Caco-2 (cell line): ENCODE measurements at regions not wholly inside any gene's neighbourhood (a gene's known extent, or its start where the extent isn't known, plus 50 kb on each side); places are given as distances from the start of the nearest gene placed in this dataset.
A peak's percentile ranks its signal among the peaks of the same experiment; 100 is the strongest.

Experiments used
- BruUV-seq: library from RNA; stranded (reverse); fragments of 400-500 nt; replicated peaks from 2 replicates; lab custom pipeline; 2021; lab: Mats Ljungman, UMichigan
- CTCF ChIA-PET: fragments of 300-600 bp; sonication (Branson Sonifier 250); formaldehyde crosslinking; loops from one replicate; lab custom pipeline; 2022; ENCODE audit warnings: antibody characterized with exemption; lab: Charles Lee
- POLR2A ChIA-PET: fragments of 300-600 bp; sonication (Branson Sonifier 250); formaldehyde crosslinking; loops from one replicate; lab custom pipeline; 2022; ENCODE audit warnings: antibody characterized with exemption; lab: Charles Lee
- DNase-seq, 2 experiments: peaks; one replicate each; pipeline versions ENCODE4 v3.0.0 to v3.0.0-alpha.2; 2020 to 2022
- H3K27me3 ChIP-seq: replicated peaks from 2 replicates; pipeline ENCODE4 v1.6.0; 2011; ENCODE audit warnings: low read length; ENCODE audit not compliant: control insufficient read depth, insufficient read depth
- H3K36me3 ChIP-seq: 2 replicates; pipeline ENCODE4 v1.5.1; 2011; ENCODE audit warnings: low read length; ENCODE audit not compliant: control insufficient read depth, insufficient read depth
- H3K4me1 ChIP-seq: fragments of 250-450 bp; sonication (Bioruptor Pico); 2 replicates; pipeline ENCODE4 v1.5.1; 2020; ENCODE audit warnings: mild to moderate bottlenecking
- H3K4me3 ChIP-seq: 2 replicates; pipeline ENCODE4 v1.5.1; 2011; ENCODE audit warnings: low read depth, mild to moderate bottlenecking, control low read depth, low read length
- H3K9me3 ChIP-seq: fragments of 250-450 bp; sonication (Bioruptor Pico); 2 replicates; pipeline ENCODE4 v1.5.1; 2020; ENCODE audit warnings: mild to moderate bottlenecking, moderate library complexity
- H3K27ac Mint-ChIP-seq: one replicate; pipeline ENCODE4 v1.8.0; 2022; ENCODE audit warnings: mixed read lengths; ENCODE audit not compliant: unreplicated experiment
- H3K27me3 Mint-ChIP-seq: one replicate; pipeline ENCODE4 v1.8.0; 2022; ENCODE audit warnings: mixed read lengths; ENCODE audit not compliant: insufficient read depth, unreplicated experiment
- H3K36me3 Mint-ChIP-seq: one replicate; pipeline ENCODE4 v1.8.0; 2022; ENCODE audit warnings: mild to moderate bottlenecking, mixed read lengths; ENCODE audit not compliant: insufficient read depth, unreplicated experiment
- H3K4me1 Mint-ChIP-seq: one replicate; pipeline ENCODE4 v1.8.0; 2022; ENCODE audit warnings: low read depth, mixed read lengths; ENCODE audit not compliant: unreplicated experiment
- H3K4me3 Mint-ChIP-seq: one replicate; pipeline ENCODE4 v1.8.0; 2022; ENCODE audit warnings: mild to moderate bottlenecking, moderate library complexity, mixed read lengths; ENCODE audit not compliant: unreplicated experiment
- H3K9me3 Mint-ChIP-seq: one replicate; pipeline ENCODE4 v1.8.0; 2022; ENCODE audit warnings: mixed read lengths; ENCODE audit not compliant: unreplicated experiment
- intact Hi-C: fragments of 100-400 bp; cut with micrococcal nuclease; formaldehyde crosslinking; loops from one replicate; pipeline ENCODE4 v1.10.0; 2022; ENCODE audit not compliant: unreplicated experiment
- TF ChIP-seq, protein P1 (sequence below), 2 experiments: fragments of 200-600 bp in 1 of 2; IDR thresholded peaks; 1 replicate in 1 of 2; 2 replicates in 1 of 2; pipeline versions ENCODE4 v1.5.1 to v1.8.0; 2011 to 2022; ENCODE audit warnings: antibody characterized with exemption in 1 of 2, control low read depth in 1 of 2, inconsistent platforms in 1 of 2, low read depth in 1 of 2, low read length in 1 of 2, mild to moderate bottlenecking in 1 of 2, moderate library complexity in 1 of 2; ENCODE audit not compliant: insufficient read depth in 1 of 2, severe bottlenecking in 1 of 2, unreplicated experiment in 1 of 2

DNA sequence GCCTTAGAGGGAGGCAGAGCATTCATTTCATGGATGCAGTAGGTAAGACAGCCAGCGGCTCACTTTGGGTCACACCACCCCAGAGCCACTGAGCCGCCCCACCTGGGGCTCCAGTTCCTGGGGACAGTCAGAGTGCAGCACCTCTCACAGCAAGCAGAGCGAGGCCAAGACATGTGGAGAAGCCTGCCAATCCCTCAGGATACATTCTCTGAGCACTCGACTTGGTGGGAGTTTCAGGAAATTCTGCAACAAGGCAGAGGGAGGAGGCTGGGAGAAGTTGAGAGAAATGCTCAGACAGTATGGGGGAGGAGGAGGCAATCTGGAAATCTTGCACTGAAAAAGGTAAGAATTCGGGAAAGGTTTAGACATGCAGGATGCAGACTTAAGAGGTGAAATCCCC is 60.8 kb upstream of the WLS start:
- TF ChIP-seq, protein P1, sequence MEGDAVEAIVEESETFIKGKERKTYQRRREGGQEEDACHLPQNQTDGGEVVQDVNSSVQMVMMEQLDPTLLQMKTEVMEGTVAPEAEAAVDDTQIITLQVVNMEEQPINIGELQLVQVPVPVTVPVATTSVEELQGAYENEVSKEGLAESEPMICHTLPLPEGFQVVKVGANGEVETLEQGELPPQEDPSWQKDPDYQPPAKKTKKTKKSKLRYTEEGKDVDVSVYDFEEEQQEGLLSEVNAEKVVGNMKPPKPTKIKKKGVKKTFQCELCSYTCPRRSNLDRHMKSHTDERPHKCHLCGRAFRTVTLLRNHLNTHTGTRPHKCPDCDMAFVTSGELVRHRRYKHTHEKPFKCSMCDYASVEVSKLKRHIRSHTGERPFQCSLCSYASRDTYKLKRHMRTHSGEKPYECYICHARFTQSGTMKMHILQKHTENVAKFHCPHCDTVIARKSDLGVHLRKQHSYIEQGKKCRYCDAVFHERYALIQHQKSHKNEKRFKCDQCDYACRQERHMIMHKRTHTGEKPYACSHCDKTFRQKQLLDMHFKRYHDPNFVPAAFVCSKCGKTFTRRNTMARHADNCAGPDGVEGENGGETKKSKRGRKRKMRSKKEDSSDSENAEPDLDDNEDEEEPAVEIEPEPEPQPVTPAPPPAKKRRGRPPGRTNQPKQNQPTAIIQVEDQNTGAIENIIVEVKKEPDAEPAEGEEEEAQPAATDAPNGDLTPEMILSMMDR (IDR thresholded peaks at IDR 0.05; ENCODE audit: insufficient read depth in 1 of 2, low read depth in 1 of 2, low read length in 1 of 2, severe bottlenecking in 1 of 2, unreplicated experiment in 1 of 2): no peak
- Mint-ChIP-seq H3K4me1 (peaks cover 18% of the 10 kb centered on the region), H3K27ac (no peak overlapping the region), H3K36me3 (no peaks in the 10 kb centered on the region), H3K4me3 (no peak overlapping the region), H3K27me3 (no peaks in the 10 kb centered on the region), H3K9me3 (no peaks in the 10 kb centered on the region)
- CTCF ChIA-PET: no interaction called here
- Histone ChIP-seq H3K9me3 (no peaks in the 10 kb centered on the region), H3K36me3 (no peaks in the 10 kb centered on the region), H3K4me3 (no peak overlapping the region), H3K4me1 (peaks cover 25% of the 10 kb centered on the region), H3K27me3 (no peaks in the 10 kb centered on the region)
- intact Hi-C loops: no loop called here
- no TSS peak for BruUV-seq
- no peak for DNase-seq
- POLR2A ChIA-PET: no interaction called here

DNA sequence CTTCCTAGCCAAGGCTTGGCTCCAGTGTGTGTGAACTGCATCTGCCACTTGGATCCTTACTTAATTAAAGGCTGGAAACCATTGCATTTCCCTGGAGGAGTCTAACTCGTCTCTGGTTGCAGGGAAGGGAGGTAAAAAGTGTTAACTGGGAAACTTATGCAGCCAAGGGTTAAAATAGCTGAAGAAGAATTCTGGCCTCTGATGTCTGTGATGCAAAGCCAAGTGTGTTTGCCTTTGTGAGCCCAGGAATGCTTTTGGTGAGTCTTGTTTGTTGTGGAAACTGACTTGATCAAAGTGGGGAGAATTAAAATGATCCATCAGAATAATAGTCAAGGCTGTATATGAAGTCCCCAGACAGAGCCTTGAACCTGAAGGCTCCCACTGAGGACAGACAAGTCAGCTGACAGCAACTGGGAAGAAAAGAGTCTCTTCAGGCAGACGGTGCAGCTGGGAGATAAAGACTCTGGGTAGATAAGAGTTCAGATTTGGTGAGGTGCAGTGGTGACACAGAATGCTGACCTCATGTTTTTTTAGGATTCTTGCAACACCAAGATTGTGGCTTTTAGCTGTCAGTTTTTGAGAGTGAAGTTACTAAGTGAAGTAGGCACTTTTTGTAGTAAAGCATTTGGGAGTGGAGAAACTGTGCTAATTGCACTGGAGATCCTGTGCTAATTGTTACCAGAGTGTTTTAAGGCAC is 59.5 kb upstream of the WLS start:
- Mint-ChIP-seq H3K4me1 (peaks cover 18% of the 10 kb centered on the region), H3K36me3 (no peaks in the 10 kb centered on the region), H3K4me3 (peak overlapping the region; percentile 24), H3K27me3 (no peaks in the 10 kb centered on the region), H3K27ac (peak overlapping the region; percentile 45), H3K9me3 (no peaks in the 10 kb centered on the region)
- DNase-seq: peak; percentile 29 to 40
- intact Hi-C loops: loop anchor here (2.0 kb wide), 1 partner anchor 51 kb away; no protein-coding TSS in a partner anchor
- POLR2A ChIA-PET: interaction anchor here (0.5 to 0.6 kb wide), 3 partner anchors 44 to 94 kb away, joined by 3 to 8 read pairs (median 3); no protein-coding TSS in a partner anchor
- no peaks in the 10 kb centered on the region for H3K36me3 ChIP-seq
- H3K27me3 ChIP-seq: no peaks in the 10 kb centered on the region
- CTCF ChIA-PET: no interaction called here
- H3K9me3 ChIP-seq: no peaks in the 10 kb centered on the region
- BruUV-seq: no TSS peak
- TF ChIP-seq, protein P1 (IDR thresholded peaks at IDR 0.05; ENCODE audit: insufficient read depth in 1 of 2, low read depth in 1 of 2, low read length in 1 of 2, severe bottlenecking in 1 of 2, unreplicated experiment in 1 of 2): no peak
- H3K4me3 ChIP-seq: no peak overlapping the region
- peaks cover 25% of the 10 kb centered on the region for H3K4me1 ChIP-seq

DNA sequence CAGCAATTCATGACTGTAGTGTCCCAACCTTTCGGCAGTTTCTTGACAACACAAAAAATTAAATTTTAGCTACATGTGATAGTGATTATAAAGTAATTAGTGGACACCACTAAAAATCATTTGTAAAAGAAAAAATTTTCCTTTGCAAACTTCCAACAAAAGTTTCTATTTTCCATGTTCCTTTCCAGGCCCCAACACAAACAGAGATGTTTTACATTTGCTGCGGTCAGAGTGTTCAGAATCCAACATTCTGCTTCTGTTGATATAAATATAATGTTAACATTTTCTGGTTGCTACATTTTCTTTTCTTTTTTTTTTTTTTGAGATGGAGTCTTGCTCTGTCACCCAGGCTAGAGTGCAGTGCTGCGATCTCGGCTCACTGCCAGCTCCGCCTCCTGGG is 54.9 kb upstream of the WLS start:
- Mint-ChIP-seq H3K4me1 (peaks cover 14% of the 10 kb centered on the region), H3K27ac (no peak overlapping the region), H3K36me3 (no peaks in the 10 kb centered on the region), H3K27me3 (no peaks in the 10 kb centered on the region), H3K4me3 (no peak overlapping the region), H3K9me3 (no peaks in the 10 kb centered on the region)
- ChIA-PET POLR2A (interaction anchor here (0.6 kb wide), 1 partner anchor 55 kb away, joined by 6 read pairs; the partner anchor contains the start of gene WLS), CTCF (no interaction called here)
- H3K36me3 ChIP-seq: no peaks in the 10 kb centered on the region
- H3K27me3 ChIP-seq: no peaks in the 10 kb centered on the region
- H3K4me1 ChIP-seq: peaks cover 18% of the 10 kb centered on the region
- TF ChIP-seq, protein P1 (IDR thresholded peaks at IDR 0.05; ENCODE audit: insufficient read depth in 1 of 2, low read depth in 1 of 2, low read length in 1 of 2, severe bottlenecking in 1 of 2, unreplicated experiment in 1 of 2): no peak
- intact Hi-C loops: no loop called here
- H3K4me3 ChIP-seq: no peak overlapping the region
- no peaks in the 10 kb centered on the region for H3K9me3 ChIP-seq
- BruUV-seq: no TSS peak
- DNase-seq: no peak
